H1 (cell line): ENCODE measurements at regions not wholly inside any gene's neighbourhood (a gene's known extent, or its start where the extent isn't known, plus 50 kb on each side); places are given as distances from the start of the nearest gene placed in this dataset.

Experiments
- CTCF ChIA-PET: fragments of 300-600 bp; sonication (Branson Sonifier 250); formaldehyde crosslinking; loops from one replicate; lab custom pipeline; 2021; ENCODE audit not compliant: partially characterized antibody; lab: Charles Lee
- POLR2A ChIA-PET: fragments of 300-600 bp; sonication (Branson Sonifier 250); formaldehyde crosslinking; loops from one replicate; lab custom pipeline; 2021; ENCODE audit warnings: inconsistent platforms; ENCODE audit not compliant: partially characterized antibody; lab: Charles Lee
- DNase-seq, 2 experiments: peaks; one replicate each; pipeline versions ENCODE4 v3.0.0 to v3.0.0-alpha.2; 2010 to 2022; ENCODE audit warnings: low spot score in 2 of 2, low read depth in 1 of 2, mixed read lengths in 1 of 2
- FAIRE-seq: peaks from 2 replicates; lab custom pipeline; 2011; peaks lifted over from hg19 to GRCh38; lab: Jason Lieb, UNC
- H2AFZ ChIP-seq: 2 replicates; pipeline ENCODE4 v1.8.1; 2012; ENCODE audit warnings: low read length, inconsistent platforms
- H2AK5ac ChIP-seq: 2 replicates; pipeline ENCODE4 v1.6.1; 2013; ENCODE audit warnings: low read depth, low read length
- H2BK120ac ChIP-seq: replicated peaks from 2 replicates; pipeline ENCODE3; 2013; ENCODE audit warnings: low read depth, low read length, inconsistent platforms
- H2BK12ac ChIP-seq: 2 replicates; pipeline ENCODE4 v1.6.1; 2013; ENCODE audit warnings: low read depth, low read length
- H2BK15ac ChIP-seq: 2 replicates; pipeline ENCODE4 v1.6.1; 2013; ENCODE audit warnings: low read length
- H2BK20ac ChIP-seq: 2 replicates; pipeline ENCODE4 v1.6.1; 2013; ENCODE audit warnings: low read length
- H2BK5ac ChIP-seq: 2 replicates; pipeline ENCODE4 v1.6.1; 2013; ENCODE audit warnings: low read depth, low read length
- H3K14ac ChIP-seq: 2 replicates; pipeline ENCODE4 v1.6.1; 2013; ENCODE audit warnings: inconsistent platforms; ENCODE audit not compliant: insufficient read length
- H3K18ac ChIP-seq: 2 replicates; pipeline ENCODE4 v1.6.1; 2013; ENCODE audit warnings: low read length; ENCODE audit errors: extremely low read depth
- H3K23ac ChIP-seq: 2 replicates; pipeline ENCODE4 v1.6.1; 2013; ENCODE audit warnings: inconsistent platforms; ENCODE audit not compliant: insufficient read length
- H3K23me2 ChIP-seq: 2 replicates; pipeline ENCODE4 v1.6.1; 2013; ENCODE audit warnings: low read depth, low read length
- H3K27ac ChIP-seq: 2 replicates; pipeline ENCODE4 v1.6.1; 2011; ENCODE audit warnings: low read depth, low read length, inconsistent platforms
- H3K27me3 ChIP-seq, 4 experiments: replicated peaks in 1 of 4; 1 replicate in 1 of 4; 2 replicates in 3 of 4; pipeline versions ENCODE4 v1.6.1 to v1.8.1; 2011 to 2013; ENCODE audit warnings: low read length in 3 of 4, mild to moderate bottlenecking in 3 of 4, inconsistent platforms in 2 of 4, mixed read lengths in 2 of 4, moderate library complexity in 1 of 4; ENCODE audit not compliant: control insufficient read depth in 3 of 4, insufficient read depth in 3 of 4; ENCODE audit errors: extremely low read depth in 1 of 4
- H3K36me3 ChIP-seq, 4 experiments: 2 replicates each; pipeline versions ENCODE4 v1.6.1 to v1.8.1; 2011 to 2013; ENCODE audit warnings: mild to moderate bottlenecking in 4 of 4, low read length in 3 of 4, moderate library complexity in 2 of 4, control low read depth in 1 of 4, inconsistent platforms in 1 of 4; ENCODE audit not compliant: insufficient read depth in 4 of 4, control insufficient read depth in 2 of 4
- H3K4ac ChIP-seq: replicated peaks from 2 replicates; pipeline ENCODE3; 2013; ENCODE audit warnings: low read length, low read depth, mixed read lengths, inconsistent platforms; ENCODE audit not compliant: insufficient read length
- H3K4me1 ChIP-seq, 4 experiments: replicated peaks in 1 of 4; 1 replicate in 1 of 4; 2 replicates in 3 of 4; pipeline versions ENCODE4 v1.6.1 to v1.8.1; 2011 to 2013; ENCODE audit warnings: low read length in 3 of 4, inconsistent platforms in 2 of 4, mixed read lengths in 1 of 4; ENCODE audit not compliant: insufficient read depth in 4 of 4, control insufficient read depth in 3 of 4
- H3K4me2 ChIP-seq, 2 experiments: 2 replicates each; pipeline versions ENCODE4 v1.6.1 to v1.8.1; 2011 to 2013; ENCODE audit warnings: low read depth in 2 of 2, low read length in 2 of 2, control low read depth in 1 of 2, inconsistent platforms in 1 of 2, mild to moderate bottlenecking in 1 of 2; ENCODE audit not compliant: insufficient read depth in 1 of 2
- H3K4me3 ChIP-seq, 4 experiments: fragments of 200-600, 300-600 bp in 1 of 4; sonication (generic), shearing (Covaris generic), sonication (Bioruptor Twin) in 1 of 4; 2 replicates each; pipeline versions ENCODE4 v1.5.1 to v1.8.1; 2011 to 2016; ENCODE audit warnings: low read length in 4 of 4, low read depth in 3 of 4, control low read depth in 2 of 4, inconsistent platforms in 2 of 4, mild to moderate bottlenecking in 2 of 4, mixed read lengths in 1 of 4, moderate library complexity in 1 of 4; ENCODE audit not compliant: insufficient read depth in 2 of 4; ENCODE audit errors: extremely low read depth in 1 of 4
- H3K56ac ChIP-seq: replicated peaks from 2 replicates; pipeline ENCODE3; 2013; ENCODE audit warnings: low read depth, mild to moderate bottlenecking, mixed read lengths, low read length, inconsistent platforms; ENCODE audit not compliant: insufficient read length
- H3K79me1 ChIP-seq: 2 replicates; pipeline ENCODE4 v1.6.1; 2013; ENCODE audit warnings: low read depth, low read length, control low read depth
- H3K79me2 ChIP-seq, 2 experiments: 2 replicates each; pipeline versions ENCODE4 v1.6.1 to v1.8.1; 2012 to 2013; ENCODE audit warnings: low read length in 2 of 2, mild to moderate bottlenecking in 2 of 2, inconsistent platforms in 1 of 2; ENCODE audit not compliant: insufficient read depth in 2 of 2, control insufficient read depth in 1 of 2
- H3K9ac ChIP-seq, 4 experiments: replicated peaks in 1 of 4; 1 replicate in 1 of 4; 2 replicates in 3 of 4; pipeline versions ENCODE4 v1.6.1 to v1.8.1; 2011 to 2013; ENCODE audit warnings: low read depth in 3 of 4, low read length in 3 of 4, control low read depth in 2 of 4, mild to moderate bottlenecking in 2 of 4, moderate library complexity in 2 of 4, inconsistent platforms in 1 of 4; ENCODE audit errors: extremely low read depth in 1 of 4
- H3K9me3 ChIP-seq, 2 experiments: 2 replicates each; pipeline versions ENCODE4 v1.6.1 to v1.8.1; 2012 to 2013; ENCODE audit warnings: mild to moderate bottlenecking in 2 of 2, moderate library complexity in 2 of 2, control low read depth in 1 of 2, inconsistent platforms in 1 of 2, low read depth in 1 of 2, low read length in 1 of 2, mixed read lengths in 1 of 2; ENCODE audit not compliant: insufficient read depth in 2 of 2
- H4K20me1 ChIP-seq, 2 experiments: replicated peaks in 1 of 2; 2 replicates each; pipeline versions ENCODE3 to v1.8.1; 2011 to 2013; ENCODE audit warnings: inconsistent platforms in 2 of 2, low read length in 2 of 2, mild to moderate bottlenecking in 1 of 2; ENCODE audit not compliant: insufficient read depth in 2 of 2, control insufficient read depth in 1 of 2
- H4K5ac ChIP-seq: 2 replicates; pipeline ENCODE4 v1.6.1; 2013; ENCODE audit warnings: low read length, low read depth, mixed read lengths, inconsistent platforms; ENCODE audit not compliant: insufficient read length
- H4K8ac ChIP-seq: 2 replicates; pipeline ENCODE4 v1.8.0; 2013; ENCODE audit warnings: mild to moderate bottlenecking, moderate library complexity, low read length, inconsistent platforms; ENCODE audit not compliant: insufficient read depth; ENCODE audit errors: extremely low read depth
- H4K91ac ChIP-seq: replicated peaks from 2 replicates; pipeline ENCODE3; 2013; ENCODE audit warnings: low read length, mixed read lengths, inconsistent platforms; ENCODE audit not compliant: insufficient read length
- CBX5 ChIP-seq: fragments of 300-800, 300-1000 bp; sonication (generic); IDR thresholded peaks from 2 replicates; pipeline ENCODE4 v1.7.1; 2016; ENCODE audit warnings: antibody characterized with exemption, low read length, low read depth
- CEBPB ChIP-seq: IDR thresholded peaks from 2 replicates; pipeline ENCODE4 v1.6.1; 2012; ENCODE audit warnings: low read depth, low read length
- CHD2 ChIP-seq: IDR thresholded peaks from 2 replicates; pipeline ENCODE4 v1.6.1; 2012; ENCODE audit warnings: low read length, improper control_type of control experiment
- EZH2 ChIP-seq: fragments of 200-600 bp; sonication (generic); IDR thresholded peaks from 2 replicates; pipeline ENCODE4 v1.7.1; 2012; ENCODE audit warnings: low read depth, mild to moderate bottlenecking, moderate library complexity, low read length, inconsistent platforms; ENCODE audit not compliant: severe bottlenecking
- FOSL1 ChIP-seq: IDR thresholded peaks from 2 replicates; pipeline ENCODE4 v1.6.1; 2011; ENCODE audit warnings: mild to moderate bottlenecking, low read depth, low read length, moderate library complexity; ENCODE audit not compliant: insufficient read depth
- NANOG ChIP-seq: IDR thresholded peaks from 2 replicates; pipeline ENCODE4 v1.6.1; 2011; ENCODE audit warnings: low read length, low read depth, mild to moderate bottlenecking, inconsistent platforms; ENCODE audit not compliant: insufficient read depth, poor library complexity, severe bottlenecking
- NRF1 ChIP-seq: IDR thresholded peaks from 2 replicates; pipeline ENCODE4 v1.6.1; 2011; ENCODE audit warnings: mild to moderate bottlenecking, low read depth, low read length, improper control_type of control experiment
- RNF2 ChIP-seq: fragments of 200-900, 300-1000 bp; sonication (generic); IDR thresholded peaks from 2 replicates; pipeline ENCODE4 v1.7.1; 2016; ENCODE audit warnings: borderline replicate concordance, low read depth, mild to moderate bottlenecking, antibody characterized with exemption, low read length; ENCODE audit not compliant: poor library complexity, severe bottlenecking; ENCODE audit errors: missing control alignments
- RXRA ChIP-seq: IDR thresholded peaks from 2 replicates; pipeline ENCODE4 v1.6.1; 2011; ENCODE audit warnings: low read depth, mild to moderate bottlenecking, low read length, moderate library complexity; ENCODE audit not compliant: insufficient read depth
- SAP30 ChIP-seq: fragments of 300-600 bp; sonication (generic); IDR thresholded peaks from 2 replicates; pipeline ENCODE4 v1.7.1; 2012; ENCODE audit warnings: low read length, moderate library complexity, mild to moderate bottlenecking, inconsistent platforms; ENCODE audit not compliant: insufficient read depth, insufficient replicate concordance
- SIRT6 ChIP-seq: IDR thresholded peaks from one replicate; pipeline ENCODE4 v1.7.1; 2012; ENCODE audit warnings: low read length, inconsistent platforms
- SP1 ChIP-seq: IDR thresholded peaks from 2 replicates; pipeline ENCODE4 v1.6.1; 2011; ENCODE audit warnings: low read depth, low read length
- TAF7 ChIP-seq: optimal IDR thresholded peaks from 2 replicates; pipeline ENCODE3; 2011; ENCODE audit warnings: low read depth, mild to moderate bottlenecking, inconsistent platforms, low read length, moderate library complexity, borderline replicate concordance
- WGBS, 2 experiments: shearing (Covaris generic) in 1 of 2; methylation state at CpG; one replicate each; pipeline versions ENCODE4 v1.1.6 to v1.1.7; 2013 to 2015; ENCODE audit warnings: low lambda C conversion rate in 2 of 2, mixed read lengths in 2 of 2, inconsistent platforms in 1 of 2, low coverage in 1 of 2, missing lambda C conversion rate in 1 of 2; ENCODE audit not compliant: insufficient replicate concordance in 2 of 2, insufficient coverage in 1 of 2, insufficient read length in 1 of 2; ENCODE audit errors: extremely low coverage in 1 of 2, missing lambda C conversion rate in 1 of 2; 5-methylcytosine and 5-hydroxymethylcytosine counted together

- ChIA-PET POLR2A (no interaction called here), CTCF (interaction anchor here (0.7 kb wide), 1 partner anchor 64 kb away, joined by 3 read pairs; no protein-coding TSS in a partner anchor)
- 85% methylated on average over 2 of the region's 2 CpGs; no CpG with 5 or more reads in 1 of the 2 experiments for WGBS, 2 experiments
- no peak overlapping the region for H3K23ac ChIP-seq
- H3K9me3 ChIP-seq: no peaks in the 10 kb centered on the region; a peak in 1 of 4 replicates
- no peak overlapping the region for H2BK12ac ChIP-seq
- no peaks in the 10 kb centered on the region for H3K4me1 ChIP-seq
- H3K14ac ChIP-seq: no peak overlapping the region
- no peak overlapping the region for H3K56ac ChIP-seq
- no peak overlapping the region for H4K91ac ChIP-seq
- no peak overlapping the region for H3K18ac ChIP-seq
- TF ChIP-seq CBX5: no peak
- TF ChIP-seq TAF7: no peak
- no peak for TF ChIP-seq NANOG
- TF ChIP-seq SP1: no peak
- no peak for TF ChIP-seq RNF2
- no peak for TF ChIP-seq RXRA
- no peak for TF ChIP-seq CHD2
- no peak for TF ChIP-seq FOSL1
- no peak for TF ChIP-seq CEBPB
- TF ChIP-seq SAP30: no peak
- TF ChIP-seq SIRT6: no peak
- TF ChIP-seq EZH2: no peak
- TF ChIP-seq NRF1: no peak
- no peak for DNase-seq
- no peak overlapping the region for H4K8ac ChIP-seq
- no peak overlapping the region for H3K4me2 ChIP-seq
- no peak overlapping the region for H4K5ac ChIP-seq
- no peaks in the 10 kb centered on the region for H3K27me3 ChIP-seq
- H2BK15ac ChIP-seq: no peak overlapping the region
- H4K20me1 ChIP-seq: no peaks in the 10 kb centered on the region
- no peaks in the 10 kb centered on the region for H3K36me3 ChIP-seq
- no peak overlapping the region for H3K27ac ChIP-seq
- no peaks in the 10 kb centered on the region for H3K23me2 ChIP-seq
- H2AFZ ChIP-seq: no peak overlapping the region
- H3K79me2 ChIP-seq: no peaks in the 10 kb centered on the region
- H3K4me3 ChIP-seq: no peak overlapping the region
- H3K79me1 ChIP-seq: no peaks in the 10 kb centered on the region
- no peak for FAIRE-seq
- H3K9ac ChIP-seq: no peak overlapping the region
- H2BK120ac ChIP-seq: no peak overlapping the region
- no peak overlapping the region for H2BK5ac ChIP-seq
- H2AK5ac ChIP-seq: no peak overlapping the region
- no peak overlapping the region for H2BK20ac ChIP-seq
- H3K4ac ChIP-seq: no peak overlapping the region
Observed at GRCh38 chr4:135434936-135435335, 1233.3 kb upstream of the PABPC4L start.
